MM.1S (cell line): ENCODE measurements at regions not wholly inside any gene's neighbourhood (a gene's known extent, or its start where the extent isn't known, plus 50 kb on each side); places are given as distances from the start of the nearest gene placed in this dataset.

Source experiments
- CTCF ChIP-seq: fragments of 300-600 bp; sonication (generic); IDR thresholded peaks from 2 replicates; pipeline ENCODE4 v1.5.1; 2016; ENCODE audit warnings: antibody characterized with exemption, low read length, mixed read lengths
- EZH2phosphoT487 ChIP-seq: fragments of 300-600 bp; sonication (generic); IDR thresholded peaks from 2 replicates; pipeline ENCODE4 v1.6.1; 2018; ENCODE audit warnings: antibody characterized with exemption, low read length

GRCh38 chr16:85193115-85193493, 80.8 kb upstream of the CIBAR2 start:
- TF ChIP-seq EZH2phosphoT487 (no peak), CTCF (no peak)
